ENCODE measurements at regions not wholly inside any gene's neighbourhood (a gene's known extent, or its start where the extent isn't known, plus 50 kb on each side); places are given as distances from the start of the nearest gene placed in this dataset.
"Not testable (repeated sequence)": the region's sequence is repeated elsewhere in the genome, so short reads cannot be mapped to it uniquely, and the experiment has no call there.

DNA sequence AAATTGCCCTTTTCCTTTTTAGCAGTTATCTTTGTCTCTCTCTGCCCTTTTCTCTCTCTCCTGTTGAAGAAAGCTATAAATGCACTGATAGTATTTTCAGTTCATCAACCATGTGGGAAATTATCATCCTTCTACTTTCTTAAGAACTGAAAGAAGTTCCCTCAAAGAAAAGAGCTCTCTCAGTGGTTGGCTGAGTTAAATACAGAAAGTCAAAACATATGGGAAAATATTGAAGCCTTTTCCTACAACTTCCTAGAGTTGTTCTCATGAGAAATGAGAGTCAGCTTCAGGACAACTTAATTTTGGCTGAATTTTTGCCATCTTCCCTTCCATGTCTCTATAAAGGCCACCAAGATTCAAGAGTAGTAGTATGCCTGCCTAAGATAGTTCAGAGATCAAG is 96.7 kb downstream of the NFKBIZ start:
- intact Hi-C loops (cut with DNase I): no loop called here

DNA sequence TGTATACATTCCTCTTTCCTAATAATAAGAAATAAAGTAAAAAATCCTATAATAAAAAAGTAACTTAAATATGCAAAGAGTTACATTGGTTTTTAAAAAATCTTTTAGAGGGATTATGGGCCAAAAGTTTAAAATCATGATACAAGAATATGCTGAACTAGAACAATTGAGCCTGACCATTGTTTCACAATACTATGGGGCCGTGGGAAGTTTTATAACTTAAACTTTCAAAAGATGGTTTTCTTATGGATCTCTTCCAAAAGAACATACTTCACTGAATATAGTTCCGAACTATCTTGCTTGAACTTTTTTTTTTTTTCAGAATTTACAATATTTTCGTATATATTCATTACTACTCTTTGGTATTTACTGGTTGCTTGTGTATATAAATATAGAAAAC is 97.6 kb downstream of the NFKBIZ start:
- DNase-seq: no peak
- intact Hi-C loops (cut with DNase I): no loop called here

More for the DNA sequence above, 96.7 kb downstream of the NFKBIZ start:
- DNase-seq: no peak

DNA sequence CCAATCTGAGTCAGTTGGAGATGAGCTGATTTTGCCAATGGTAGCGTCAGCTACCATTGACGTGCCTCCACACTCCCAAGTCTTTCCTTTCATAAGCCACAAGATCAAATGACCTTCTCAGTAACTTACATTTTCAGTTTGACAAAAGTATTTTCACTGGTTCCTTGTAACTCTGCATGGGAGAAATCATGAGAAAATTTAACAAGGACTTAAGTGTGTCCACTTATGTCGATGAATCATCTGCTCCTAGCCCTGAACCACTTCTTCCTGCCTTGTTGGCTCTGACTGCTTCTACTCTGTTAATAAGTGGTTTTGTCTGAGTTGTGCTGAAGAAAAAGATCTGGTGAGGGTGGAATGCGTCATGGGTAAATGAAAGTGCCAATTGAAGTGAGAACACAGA is 101.2 kb downstream of the NFKBIZ start:
- intact Hi-C loops (cut with DNase I): no loop called here
- no peak for DNase-seq

DNA sequence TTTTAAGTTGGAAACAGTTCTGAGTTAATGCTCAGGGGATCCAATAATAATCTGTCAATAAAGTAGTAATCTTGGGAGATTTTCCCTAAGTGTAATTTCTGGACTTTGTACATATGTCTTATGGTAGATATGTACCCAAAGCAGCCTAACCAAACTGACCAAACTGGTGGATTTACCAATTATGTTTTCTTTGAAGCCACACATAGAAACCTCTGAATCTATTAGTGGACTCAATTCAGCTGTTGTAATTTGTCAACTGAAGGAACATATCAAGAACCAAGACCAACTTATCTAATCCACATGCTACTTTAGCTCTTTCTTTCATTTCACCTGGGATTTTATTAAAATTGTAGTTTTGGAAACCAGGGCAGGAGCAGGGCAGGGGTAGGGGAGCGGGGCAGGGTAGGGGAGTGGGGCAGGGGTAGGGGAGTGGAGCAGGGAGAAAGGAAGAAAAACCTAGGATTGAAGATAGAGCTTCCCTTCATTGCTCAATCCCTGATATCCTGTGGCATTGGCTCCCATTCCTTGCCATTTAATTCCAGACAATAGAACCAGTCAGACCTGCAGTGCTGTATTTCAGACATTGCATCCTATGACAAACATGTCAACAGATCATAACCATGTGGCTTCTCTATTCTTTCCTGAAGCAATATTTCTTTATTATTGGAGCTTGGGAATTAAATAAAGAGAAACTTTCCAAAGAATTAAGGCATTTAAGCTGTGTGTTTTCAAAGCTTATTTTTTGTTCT is 101.8 kb downstream of the NFKBIZ start:
- DNase-seq: no peak
- intact Hi-C loops (cut with DNase I): no loop called here

DNA sequence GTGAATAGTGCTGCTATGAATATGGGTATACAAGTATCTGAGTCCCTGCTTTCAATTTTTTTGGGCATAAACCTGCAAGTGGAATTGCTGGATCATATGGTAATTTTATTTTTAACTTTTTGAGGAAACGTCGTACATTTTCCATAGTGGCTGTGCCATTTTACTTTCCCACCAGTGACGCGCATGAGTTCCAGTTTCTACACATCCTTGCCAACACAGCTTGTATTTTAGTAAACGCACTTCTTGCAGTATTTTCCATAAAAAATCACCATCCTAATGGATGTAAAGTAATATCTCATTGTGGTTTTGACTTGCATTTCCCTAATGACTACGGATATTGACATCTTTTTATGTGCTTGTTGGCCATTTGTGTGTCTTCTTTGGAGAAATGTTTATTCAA is 105.0 kb downstream of the NFKBIZ start:
- no peak for DNase-seq
- intact Hi-C loops (cut with DNase I): no loop called here

DNA sequence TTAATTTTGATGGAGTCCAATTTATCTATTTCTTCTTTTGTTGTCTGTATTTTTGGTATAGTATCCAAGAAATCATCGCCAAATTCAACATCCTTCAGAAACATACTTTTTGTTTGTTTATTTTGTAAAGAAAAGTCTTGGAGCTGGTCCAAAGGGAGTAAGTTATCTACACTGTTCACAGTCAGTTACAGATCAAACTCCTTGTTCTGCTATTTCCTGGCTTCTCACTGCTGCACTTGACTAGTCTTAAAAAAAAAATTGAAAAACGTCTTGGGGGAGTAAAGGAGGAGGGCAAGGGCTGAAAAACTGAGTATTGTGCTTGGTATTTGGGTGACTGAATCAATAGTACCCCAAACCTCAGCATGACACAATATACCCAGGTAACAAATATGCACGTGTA is 105.6 kb downstream of the NFKBIZ start:
- intact Hi-C loops (cut with DNase I): no loop called here
- DNase-seq: no peak

DNA sequence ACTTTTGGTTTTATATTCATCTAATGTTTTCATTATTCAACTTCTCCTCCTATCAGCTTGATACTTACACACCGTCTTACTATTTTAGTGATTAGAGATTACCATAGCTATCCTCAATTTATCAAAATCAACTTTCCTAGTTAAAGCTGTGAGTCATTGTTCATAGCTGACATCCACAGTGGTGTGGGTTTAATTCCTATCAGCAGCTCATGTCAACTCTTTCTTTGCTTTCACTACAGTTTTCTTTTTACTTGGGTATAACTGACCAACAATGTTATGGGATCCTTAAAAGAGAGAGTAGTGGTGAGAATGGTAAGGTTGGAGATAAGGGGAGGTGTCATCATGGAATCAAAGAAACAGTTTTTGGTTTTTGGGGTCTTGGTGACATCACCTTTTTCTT is 112.7 kb downstream of the NFKBIZ start:
- intact Hi-C loops (cut with DNase I): no loop called here
- DNase-seq: no peak

DNA sequence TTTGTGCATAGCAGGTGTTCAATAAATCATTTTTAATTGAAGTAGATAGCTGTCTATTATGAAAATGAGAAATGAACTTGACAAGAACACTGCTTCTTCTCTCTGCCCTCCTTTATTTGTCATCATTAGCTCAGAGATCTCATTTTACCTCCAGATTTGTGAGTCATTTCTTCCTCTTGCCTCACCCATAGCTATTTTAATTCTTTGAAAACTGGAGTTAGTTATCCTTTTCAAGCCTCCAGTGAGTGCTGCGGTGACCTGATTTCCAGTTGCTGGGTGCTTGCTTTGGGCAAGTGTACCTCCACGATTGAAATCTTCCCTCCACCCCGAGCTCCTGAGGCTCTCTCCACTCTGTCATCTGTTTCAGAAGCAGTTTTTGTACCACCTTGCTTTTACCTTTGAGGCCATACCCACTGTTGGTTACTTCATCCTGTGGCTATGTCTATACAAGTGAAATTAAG is 114.6 kb downstream of the NFKBIZ start:
- DNase-seq: peak in 2 of 10 donors; percentile 20 to 78
- intact Hi-C loops (cut with DNase I): no loop called here

DNA sequence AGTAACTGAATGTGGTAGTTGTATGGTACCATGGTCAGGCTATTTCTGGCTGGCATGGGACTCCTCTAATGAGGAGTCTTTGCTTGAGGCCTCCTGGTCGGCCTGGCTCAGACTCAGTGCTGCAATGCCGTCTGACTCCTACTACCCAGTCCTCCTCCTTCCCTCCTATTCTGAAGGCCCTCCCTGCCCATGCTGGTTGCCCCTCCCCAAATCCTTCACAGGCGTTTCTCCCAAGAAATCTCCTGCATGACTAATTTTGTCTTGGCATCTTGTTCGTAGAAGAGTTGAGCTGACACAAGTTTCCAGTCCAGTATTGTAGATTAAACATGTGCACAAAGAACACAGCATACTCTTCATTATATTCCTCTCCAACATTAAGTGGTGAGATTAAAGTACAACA is 115.5 kb downstream of the NFKBIZ start:
- DNase-seq: peak in 1 of 10 donors; percentile 57
- intact Hi-C loops (cut with DNase I): no loop called here

DNA sequence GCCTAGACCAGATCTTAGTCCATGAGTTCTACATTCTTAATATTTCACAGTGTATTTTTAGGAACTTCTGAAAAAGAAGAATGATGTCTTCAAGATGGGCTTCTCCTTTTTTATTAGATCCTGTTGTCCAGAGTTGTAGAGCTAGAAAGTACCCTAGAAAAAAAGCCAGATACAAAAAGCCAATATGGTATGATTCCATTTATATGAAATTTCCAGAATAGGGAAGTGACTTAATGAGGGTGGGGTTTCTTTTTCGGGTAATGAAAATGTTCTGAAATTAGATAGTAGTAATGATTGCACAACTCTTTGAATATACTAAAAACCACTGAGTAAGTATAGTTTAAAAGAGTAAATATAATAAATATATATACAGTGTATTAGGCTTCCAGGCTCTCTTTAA is 116.9 kb downstream of the NFKBIZ start:
- intact Hi-C loops (cut with DNase I): no loop called here

DNA sequence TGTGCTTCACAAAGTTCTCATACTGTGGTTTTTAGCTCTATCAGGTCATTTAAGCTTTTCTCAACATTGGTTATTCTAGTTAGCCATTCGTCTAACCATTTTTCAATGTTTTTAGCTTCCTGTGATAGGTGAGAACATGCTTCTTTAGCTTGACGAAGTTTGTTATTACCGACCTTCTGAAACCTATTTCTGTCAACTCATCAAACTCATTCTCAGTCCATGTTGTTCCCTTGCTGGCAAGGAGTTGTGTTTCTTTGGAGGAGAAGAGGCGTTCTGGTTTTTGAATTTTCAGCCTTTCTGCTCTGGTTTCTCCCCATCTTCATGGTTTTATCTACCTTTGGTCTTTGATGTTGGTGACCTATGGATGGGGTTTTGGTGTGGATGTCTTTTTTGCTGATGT is 120.9 kb downstream of the NFKBIZ start:
- intact Hi-C loops (cut with DNase I): no loop called here
- DNase-seq: no peak

More for the DNA sequence above, 116.9 kb downstream of the NFKBIZ start:
- DNase-seq: no peak

DNA sequence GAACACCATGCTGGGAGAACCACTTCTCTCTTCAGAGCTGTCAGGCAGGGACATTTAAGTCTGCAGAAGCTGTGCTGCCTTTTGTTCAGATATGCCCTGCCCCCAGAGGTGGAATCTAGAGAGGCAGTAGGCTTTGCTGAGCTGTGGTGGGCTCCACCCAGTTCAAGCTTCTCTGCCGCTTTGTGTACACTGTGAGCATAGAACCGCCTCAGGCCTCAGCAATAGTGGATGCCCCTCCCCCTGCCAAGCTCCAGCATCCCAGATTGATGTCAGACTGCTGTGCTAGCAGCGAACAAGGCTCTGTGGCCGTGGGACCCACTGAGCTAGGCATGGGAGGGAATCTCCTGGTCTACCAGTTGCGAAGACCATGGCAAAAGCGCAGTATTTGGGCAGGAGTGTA is 121.6 kb downstream of the NFKBIZ start:
- DNase-seq: peak in 1 of 10 donors; percentile 48

DNA sequence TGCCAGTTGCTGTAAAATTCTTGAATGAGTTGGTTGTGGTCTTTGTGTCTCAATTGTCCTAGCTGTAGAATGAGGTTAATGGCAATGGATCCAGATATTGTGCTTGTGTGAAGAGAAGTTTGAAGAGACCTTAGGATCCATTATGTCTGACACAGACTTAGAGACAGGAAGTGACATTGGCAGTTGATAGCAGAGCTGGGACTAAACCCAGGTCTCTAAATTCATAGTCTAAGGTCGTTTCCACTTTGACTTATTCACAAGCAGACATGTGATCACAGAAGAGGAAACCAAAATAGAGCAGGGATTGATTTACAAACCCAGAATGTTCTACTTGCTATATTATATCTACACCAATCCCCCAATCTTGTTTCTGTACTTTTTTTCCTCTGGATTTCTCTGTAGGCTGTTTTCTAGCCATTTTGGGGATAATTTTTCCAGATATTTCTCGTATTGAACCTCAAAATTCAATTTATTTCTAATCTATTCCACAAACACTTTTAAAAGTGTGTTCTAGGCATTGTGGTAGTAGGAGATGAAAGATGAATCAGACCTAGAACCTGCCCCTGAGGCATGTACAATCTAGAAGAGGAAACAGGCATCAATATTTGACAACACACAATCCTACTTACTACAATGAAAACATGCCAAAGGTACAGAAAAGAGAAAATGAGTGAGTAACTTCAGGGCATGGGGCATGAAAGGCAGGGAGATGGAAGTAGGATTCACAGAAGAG is 123.3 kb downstream of the NFKBIZ start:
- intact Hi-C loops (cut with DNase I): no loop called here
- no peak for DNase-seq

More for the DNA sequence above, 121.6 kb downstream of the NFKBIZ start:
- intact Hi-C loops (cut with DNase I): no loop called here

DNA sequence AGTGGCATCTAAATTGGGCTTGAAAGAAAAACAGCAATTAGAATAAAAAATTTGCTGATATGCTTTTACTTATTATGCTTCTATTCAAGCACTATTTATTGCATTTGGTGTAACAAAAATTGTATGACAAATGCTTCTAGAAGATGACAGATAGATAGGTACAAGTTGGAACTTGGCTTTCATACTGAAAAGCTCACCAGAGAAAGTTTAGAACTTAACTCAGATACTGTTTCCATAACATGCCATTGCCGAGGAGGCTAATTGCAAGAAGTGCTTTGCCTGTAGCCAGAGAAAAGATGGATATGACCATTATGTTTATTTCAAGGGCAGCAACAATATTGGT is 123.8 kb downstream of the NFKBIZ start:
- DNase-seq: no peak
- intact Hi-C loops (cut with DNase I): no loop called here

DNA sequence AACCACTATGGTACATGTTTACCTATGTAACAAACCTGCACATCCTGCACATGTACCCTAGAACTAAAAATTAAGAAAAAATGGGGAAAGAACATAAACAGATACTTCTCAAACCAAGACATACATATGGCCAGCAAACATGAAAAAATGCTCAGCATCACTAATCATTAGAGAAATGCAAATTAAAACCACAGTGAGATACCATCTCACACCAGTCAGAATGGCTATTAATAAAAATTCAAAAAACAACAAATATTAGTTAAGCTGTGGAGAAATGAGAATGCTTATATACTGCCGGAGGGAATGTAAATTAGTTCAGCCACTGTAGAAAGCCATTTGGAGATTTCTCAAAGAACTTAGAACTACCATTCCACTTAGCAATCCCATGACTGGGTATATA is 126.1 kb downstream of the NFKBIZ start:
- intact Hi-C loops (cut with DNase I); DNase-seq: not testable (repeated sequence)

DNA sequence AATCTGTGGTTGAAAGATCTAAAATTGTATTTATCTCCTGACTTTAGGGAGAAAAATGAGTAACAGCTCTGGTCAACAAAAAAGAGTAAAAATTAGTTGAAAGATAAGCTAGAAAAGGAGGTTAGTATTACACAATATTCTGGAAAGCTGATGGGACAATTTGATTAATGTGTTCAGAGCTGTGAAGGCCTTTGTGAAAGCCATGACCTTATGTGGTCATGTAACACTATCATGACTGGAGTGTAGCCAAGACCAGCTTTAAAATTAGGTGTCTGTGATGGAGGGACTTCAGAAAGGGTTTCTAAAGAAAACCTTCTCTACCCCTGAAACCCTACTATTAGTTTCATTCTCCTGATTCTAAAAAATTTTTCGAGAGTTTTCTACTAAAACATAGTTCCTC is 127.2 kb downstream of the NFKBIZ start:
- intact Hi-C loops (cut with DNase I): no loop called here
- no peak for DNase-seq

DNA sequence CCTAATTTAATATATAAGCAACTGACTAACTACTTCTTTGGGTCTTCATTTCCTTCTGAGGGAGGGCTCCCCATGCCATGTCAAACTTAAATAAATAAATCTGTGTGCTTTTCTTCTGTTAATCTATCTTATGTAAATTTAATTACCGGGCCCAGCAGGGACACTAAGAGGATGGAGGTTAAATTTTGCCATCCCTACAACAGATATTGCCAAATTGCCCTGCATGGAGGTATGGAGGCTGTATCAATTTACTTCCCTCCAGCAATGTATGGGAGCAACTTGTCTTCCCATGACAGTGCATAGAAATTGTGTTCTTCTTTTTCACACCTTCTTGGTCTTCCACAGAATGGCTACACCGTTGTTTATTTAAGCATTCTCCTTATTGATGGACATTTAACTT is 129.0 kb downstream of the NFKBIZ start:
- no peak for DNase-seq
- intact Hi-C loops (cut with DNase I): no loop called here

DNA sequence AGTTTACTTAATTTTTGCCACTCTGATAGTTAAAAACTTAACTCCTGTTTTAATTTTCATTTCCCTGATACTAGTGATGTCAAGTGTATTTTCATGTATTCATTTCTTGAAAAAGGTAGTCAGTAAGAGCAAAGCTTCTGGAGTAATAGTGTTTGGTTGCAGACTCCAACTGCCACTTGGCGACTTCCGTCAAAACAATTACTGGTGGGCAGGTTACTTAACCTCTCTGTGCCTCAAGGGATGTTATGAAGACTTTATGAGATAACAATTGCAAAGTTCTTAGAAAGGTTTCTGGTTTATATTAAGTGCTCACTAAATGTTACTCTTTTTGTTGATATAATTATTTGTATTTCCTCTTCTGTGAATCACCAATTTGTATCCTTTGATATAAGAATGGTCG is 129.7 kb downstream of the NFKBIZ start:
- no peak for DNase-seq
- intact Hi-C loops (cut with DNase I): no loop called here

DNA sequence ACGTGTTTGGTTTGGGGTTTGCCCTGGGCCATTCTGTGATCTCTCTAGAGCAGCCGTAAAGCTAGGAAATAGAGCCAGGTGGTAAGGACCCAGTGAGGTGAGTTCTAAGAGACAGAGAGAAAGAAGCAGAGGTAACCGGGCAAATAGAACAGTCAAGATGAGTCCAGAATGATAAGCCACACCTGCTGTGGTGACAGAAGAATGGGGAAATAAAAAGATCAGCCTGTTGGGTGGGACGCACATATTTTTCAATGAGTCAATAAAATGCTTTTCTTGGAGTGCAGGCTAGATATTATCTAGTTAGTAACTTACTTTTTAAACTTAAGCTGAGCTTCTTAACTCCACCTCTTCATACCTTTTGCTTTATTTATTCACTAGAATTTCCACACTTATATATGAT is 135.0 kb downstream of the NFKBIZ start:
- DNase-seq: no peak
- intact Hi-C loops (cut with DNase I): no loop called here

DNA sequence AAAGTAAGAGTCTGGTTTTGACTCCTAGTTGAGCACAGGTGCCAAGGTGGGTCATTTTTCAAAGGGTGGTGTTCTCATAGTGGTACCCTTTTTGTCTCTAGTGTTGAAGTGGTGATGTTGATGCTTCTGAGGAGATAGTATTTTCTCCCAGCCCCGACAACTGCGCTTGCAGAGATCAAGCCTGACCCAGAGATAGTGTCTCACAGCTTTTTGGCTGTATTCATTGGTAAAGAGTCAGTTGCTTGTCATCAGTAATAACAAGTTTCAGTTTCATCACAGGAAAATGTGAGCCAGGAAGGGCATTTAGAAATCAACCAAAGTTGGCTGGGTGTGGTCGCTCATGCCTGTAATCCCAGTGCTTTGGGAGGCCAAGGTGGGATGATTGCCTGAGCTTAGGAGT is 139.3 kb downstream of the NFKBIZ start:
- no peak for DNase-seq
- intact Hi-C loops (cut with DNase I): no loop called here

DNA sequence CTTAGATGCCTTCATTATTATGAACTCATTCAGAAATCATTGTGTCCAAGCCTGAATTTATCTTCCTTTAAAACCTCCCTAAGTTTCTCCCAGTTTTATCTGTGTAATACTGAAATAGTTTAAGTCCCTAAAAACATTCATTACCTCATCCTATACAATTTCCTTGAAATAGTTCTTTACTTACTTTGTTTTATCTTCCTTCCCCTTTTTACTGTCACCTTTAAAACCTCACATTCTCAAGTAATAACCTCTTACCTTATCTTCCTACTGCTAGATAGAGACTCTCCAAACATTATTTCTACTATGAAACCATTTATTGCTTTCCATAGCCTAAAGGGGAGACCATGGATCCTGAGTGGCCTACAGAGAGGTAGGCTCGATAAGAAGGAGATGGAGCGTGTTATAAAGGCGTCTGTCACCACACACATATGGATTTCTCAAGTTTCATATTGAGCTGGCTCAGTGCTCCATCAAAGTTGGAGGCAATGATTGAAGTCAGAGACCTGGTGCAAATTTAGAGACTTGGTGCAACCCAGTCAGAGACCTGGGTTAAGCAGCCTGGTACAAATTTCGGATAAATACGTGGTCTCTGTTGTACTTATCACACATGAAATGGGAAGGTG is 140.4 kb downstream of the NFKBIZ start:
- no peak for DNase-seq
- intact Hi-C loops (cut with DNase I): no loop called here

DNA sequence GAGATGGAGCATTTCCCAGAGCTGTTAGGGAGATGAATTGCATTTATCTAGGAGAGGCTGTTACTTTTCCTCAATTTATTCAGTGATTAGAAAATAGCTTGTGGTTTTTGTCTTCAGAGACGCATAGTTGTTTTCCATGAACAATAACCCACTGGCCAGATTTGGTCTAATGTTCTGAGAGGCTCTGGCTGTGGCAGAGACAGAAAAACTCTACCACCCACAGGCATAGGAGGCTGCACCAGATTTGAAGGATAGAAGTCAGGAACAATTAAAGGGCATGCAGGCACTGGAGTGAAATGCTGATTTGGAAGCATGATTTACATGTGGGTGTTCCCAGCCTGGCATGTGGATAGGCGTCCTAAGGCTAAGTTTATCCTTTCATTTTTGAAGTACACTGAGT is 143.5 kb downstream of the NFKBIZ start:
- intact Hi-C loops (cut with DNase I): no loop called here
- peak in 2 of 10 donors; percentile 7 to 52 for DNase-seq

Measured in posterior cingulate gyrus (tissue), 11 donors.